ENCODE measurements at regions not wholly inside any gene's neighbourhood (a gene's known extent, or its start where the extent isn't known, plus 50 kb on each side); places are given as distances from the start of the nearest gene placed in this dataset.

DNA sequence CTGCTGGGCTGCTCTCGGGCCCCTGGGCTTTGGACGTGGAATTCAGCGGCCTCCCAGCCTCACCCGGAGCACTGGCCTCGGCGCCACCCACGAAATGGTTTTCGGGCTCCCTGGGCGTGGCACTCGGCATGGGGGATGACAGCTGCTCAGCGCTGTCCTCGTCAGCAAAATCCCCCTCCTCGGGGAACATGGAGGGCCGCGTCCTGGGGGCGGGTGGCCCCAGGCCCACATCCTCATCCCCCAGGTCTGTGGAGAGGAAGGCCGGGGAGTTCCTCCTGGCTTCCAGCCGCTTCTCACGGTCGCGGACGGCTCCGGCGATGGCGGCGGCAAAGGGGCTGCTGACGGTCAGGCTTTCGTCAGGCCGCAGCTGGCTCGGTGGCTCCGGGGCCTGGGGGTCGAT is 88.4 kb downstream of the CTTN start:
- Mint-ChIP-seq H3K4me3 (no peak overlapping the region), H3K27me3 (peaks cover 3% of the 10 kb centered on the region), H3K36me3 (ENCODE audit: low read depth) (no peaks in the 10 kb centered on the region), H3K9me3 (peaks cover 14% of the 10 kb centered on the region), H3K4me1 (ENCODE audit: low read depth) (no peaks in the 10 kb centered on the region), H3K27ac (no peak overlapping the region)
- intact Hi-C loops (cut with micrococcal nuclease) = no loop called here

DNA sequence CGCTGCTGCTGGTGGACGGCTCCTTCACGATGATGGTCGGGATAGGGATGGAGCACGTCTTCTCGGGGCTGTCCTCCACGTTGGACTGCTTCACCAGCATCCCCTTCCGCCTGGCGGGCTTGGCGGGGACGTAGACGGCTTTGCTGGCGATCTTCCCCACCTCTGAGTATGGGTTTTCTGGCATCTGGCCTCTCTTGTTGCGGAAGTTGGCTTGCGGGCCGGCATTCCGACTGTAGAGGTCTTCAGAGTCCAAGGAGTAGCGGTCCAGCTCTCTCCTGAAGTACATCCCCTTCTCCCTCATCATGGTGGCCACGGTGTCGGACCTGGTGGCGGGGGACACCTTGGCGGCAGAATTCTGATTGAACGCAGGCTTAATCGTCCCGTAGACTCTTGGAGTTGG is 88.8 kb downstream of the CTTN start:
- Mint-ChIP-seq H3K36me3 (ENCODE audit: low read depth) (no peaks in the 10 kb centered on the region), H3K4me3 (no peak overlapping the region), H3K9me3 (peaks cover 17% of the 10 kb centered on the region), H3K27ac (no peak overlapping the region), H3K4me1 (ENCODE audit: low read depth) (no peaks in the 10 kb centered on the region), H3K27me3 (no peaks in the 10 kb centered on the region)
- intact Hi-C loops (cut with micrococcal nuclease) = no loop called here

DNA sequence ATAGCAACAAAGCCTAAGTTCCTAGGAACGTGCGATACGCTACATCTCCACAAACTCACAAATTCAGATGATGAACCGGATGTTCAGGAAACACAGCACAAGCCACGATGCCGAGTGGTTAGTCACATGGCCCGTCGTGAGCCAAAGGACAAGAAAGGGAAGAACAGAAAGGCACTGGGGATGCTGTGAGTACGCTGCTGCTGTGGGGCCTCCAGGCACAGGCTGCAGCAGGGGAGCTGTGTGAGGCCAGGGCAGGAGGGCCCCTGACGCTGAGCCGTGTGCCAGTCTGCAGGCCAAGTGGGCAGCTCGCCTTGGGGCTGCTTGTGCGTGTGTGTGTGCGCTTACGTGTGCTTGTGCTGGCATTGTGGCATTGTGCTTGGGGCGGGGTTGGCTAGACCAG is 89.4 kb downstream of the CTTN start:
- Mint-ChIP-seq H3K4me1 (ENCODE audit: low read depth) (no peaks in the 10 kb centered on the region), H3K36me3 (ENCODE audit: low read depth) (no peaks in the 10 kb centered on the region), H3K27me3 (no peaks in the 10 kb centered on the region), H3K27ac (no peak overlapping the region), H3K9me3 (peaks cover 17% of the 10 kb centered on the region), H3K4me3 (no peak overlapping the region)
- intact Hi-C loops (cut with micrococcal nuclease) = no loop called here

DNA sequence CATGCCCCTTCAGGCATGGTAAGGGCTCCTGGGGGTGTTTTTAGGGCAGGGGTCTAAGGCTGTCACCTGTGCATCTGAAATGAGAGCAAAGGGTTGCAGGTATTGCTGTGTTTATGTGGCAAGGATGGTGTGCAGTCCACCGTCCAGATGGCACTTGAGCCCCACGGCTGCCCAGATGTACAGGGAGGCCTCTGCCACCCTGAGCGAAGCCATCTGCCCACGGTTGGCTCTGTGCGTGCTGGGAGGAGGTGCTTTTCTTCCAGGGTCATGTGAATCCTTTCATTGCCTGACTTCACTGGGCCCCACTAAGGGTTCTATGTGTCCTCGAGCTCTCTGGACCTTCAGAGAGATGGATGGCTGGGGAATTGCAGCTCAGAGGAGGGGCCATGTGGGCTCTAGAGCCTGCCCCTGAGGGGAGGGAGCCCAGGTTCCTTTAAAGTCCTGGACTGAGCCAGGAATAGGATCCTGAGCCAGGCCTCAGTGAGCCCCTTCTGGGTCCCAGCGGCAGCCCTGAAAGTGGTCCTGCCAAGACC is 89.9 kb downstream of the CTTN start:
- H3K4me1 Mint-ChIP-seq (ENCODE audit: low read depth) = no peaks in the 10 kb centered on the region
- intact Hi-C loops (cut with micrococcal nuclease) = no loop called here
- H3K36me3 Mint-ChIP-seq (ENCODE audit: low read depth) = no peaks in the 10 kb centered on the region
- peaks cover 17% of the 10 kb centered on the region for H3K9me3 Mint-ChIP-seq
- H3K4me3 Mint-ChIP-seq = no peak overlapping the region
- no peak overlapping the region for H3K27ac Mint-ChIP-seq
- H3K27me3 Mint-ChIP-seq = no peaks in the 10 kb centered on the region

DNA sequence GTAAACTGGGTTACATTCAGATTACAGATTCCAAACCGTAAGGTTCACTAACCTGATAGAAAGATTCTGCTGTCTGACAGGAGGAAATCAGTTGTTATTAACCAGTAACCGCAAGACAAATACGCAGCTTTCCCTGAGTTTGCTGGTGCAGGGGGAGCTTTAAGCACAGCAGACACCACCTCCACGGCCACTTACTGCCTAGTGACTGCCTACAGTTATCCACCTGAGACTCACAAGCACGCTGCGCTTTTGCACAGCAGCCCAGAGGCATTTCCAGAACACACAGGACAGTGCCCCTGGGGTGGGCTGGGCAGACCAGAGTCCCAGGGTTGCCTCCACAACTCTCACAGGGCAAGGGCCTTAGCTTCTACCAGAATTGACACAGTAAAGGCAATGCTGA is 90.9 kb downstream of the CTTN start:
- intact Hi-C loops (cut with micrococcal nuclease) = no loop called here
- Mint-ChIP-seq H3K36me3 (ENCODE audit: low read depth) (no peaks in the 10 kb centered on the region), H3K4me1 (ENCODE audit: low read depth) (no peaks in the 10 kb centered on the region), H3K27me3 (no peaks in the 10 kb centered on the region), H3K9me3 (peaks cover 17% of the 10 kb centered on the region), H3K27ac (no peak overlapping the region), H3K4me3 (no peak overlapping the region)

DNA sequence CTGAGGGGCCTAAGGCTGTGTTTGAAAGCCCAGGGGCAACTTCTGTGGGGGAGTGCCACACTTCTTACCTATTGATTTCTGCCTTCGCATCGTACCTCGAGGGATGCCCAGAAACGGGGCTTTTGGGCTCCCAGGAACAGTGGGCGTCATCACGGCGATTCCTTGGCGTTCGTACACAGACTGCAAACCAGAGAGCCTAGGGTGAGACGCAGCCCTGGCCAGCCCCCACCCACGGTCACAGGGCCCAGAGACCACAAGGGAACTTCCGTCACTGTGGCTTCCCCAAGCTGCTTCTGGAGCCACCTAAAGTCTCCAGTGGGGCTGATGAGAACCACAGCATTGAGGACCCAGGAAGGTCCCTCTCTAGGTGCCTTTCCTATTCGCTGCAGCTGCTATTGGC is 91.9 kb downstream of the CTTN start:
- Mint-ChIP-seq H3K27me3 (no peaks in the 10 kb centered on the region), H3K4me1 (ENCODE audit: low read depth) (no peaks in the 10 kb centered on the region), H3K36me3 (ENCODE audit: low read depth) (no peaks in the 10 kb centered on the region), H3K27ac (no peak overlapping the region), H3K9me3 (peaks cover 17% of the 10 kb centered on the region), H3K4me3 (no peak overlapping the region)
- intact Hi-C loops (cut with micrococcal nuclease) = no loop called here

DNA sequence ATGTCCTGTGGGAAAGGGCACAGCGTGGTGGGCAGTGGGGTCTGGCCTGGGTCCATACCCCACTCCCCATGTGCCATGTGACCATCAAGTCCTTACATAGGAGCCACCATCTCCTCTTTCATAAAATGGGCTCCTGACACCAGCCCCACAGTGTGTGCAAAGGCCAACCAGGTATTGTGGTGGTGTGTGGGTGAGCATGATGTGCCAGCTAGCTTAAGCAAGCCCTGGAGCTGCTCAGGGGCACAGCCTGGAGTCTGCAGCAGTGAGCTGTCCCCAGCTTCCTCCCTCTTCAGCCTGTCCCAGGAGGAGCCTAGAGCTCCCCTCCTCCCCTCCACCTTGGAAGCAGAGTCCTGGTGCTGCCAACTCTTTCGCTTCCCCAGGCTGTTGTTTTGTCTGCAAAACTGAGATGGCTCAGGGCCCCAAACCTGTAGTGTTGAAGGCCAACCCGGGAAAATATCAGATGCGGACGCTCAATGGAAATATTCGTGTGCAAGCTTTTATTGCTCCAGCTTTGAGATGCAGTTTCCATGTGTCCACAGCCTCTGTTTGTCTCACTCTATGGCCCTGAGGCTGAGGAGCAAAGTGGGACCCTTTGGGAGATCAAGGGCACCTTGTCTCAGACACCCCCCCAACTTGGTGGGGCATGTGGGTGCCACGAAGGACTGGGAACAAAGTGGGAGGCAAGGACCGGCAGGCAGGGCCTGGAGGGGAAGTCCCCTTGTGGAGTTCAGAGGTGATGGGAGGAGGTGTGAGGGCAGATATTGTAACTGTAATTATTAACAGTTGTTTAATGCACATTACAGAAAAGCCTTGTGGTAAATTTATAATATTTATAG is 92.6 kb downstream of the CTTN start:
- Mint-ChIP-seq H3K27me3 (no peaks in the 10 kb centered on the region), H3K4me3 (no peak overlapping the region), H3K27ac (no peak overlapping the region), H3K4me1 (ENCODE audit: low read depth) (no peaks in the 10 kb centered on the region), H3K36me3 (ENCODE audit: low read depth) (no peaks in the 10 kb centered on the region), H3K9me3 (peaks cover 17% of the 10 kb centered on the region)
- intact Hi-C loops (cut with micrococcal nuclease) = no loop called here

DNA sequence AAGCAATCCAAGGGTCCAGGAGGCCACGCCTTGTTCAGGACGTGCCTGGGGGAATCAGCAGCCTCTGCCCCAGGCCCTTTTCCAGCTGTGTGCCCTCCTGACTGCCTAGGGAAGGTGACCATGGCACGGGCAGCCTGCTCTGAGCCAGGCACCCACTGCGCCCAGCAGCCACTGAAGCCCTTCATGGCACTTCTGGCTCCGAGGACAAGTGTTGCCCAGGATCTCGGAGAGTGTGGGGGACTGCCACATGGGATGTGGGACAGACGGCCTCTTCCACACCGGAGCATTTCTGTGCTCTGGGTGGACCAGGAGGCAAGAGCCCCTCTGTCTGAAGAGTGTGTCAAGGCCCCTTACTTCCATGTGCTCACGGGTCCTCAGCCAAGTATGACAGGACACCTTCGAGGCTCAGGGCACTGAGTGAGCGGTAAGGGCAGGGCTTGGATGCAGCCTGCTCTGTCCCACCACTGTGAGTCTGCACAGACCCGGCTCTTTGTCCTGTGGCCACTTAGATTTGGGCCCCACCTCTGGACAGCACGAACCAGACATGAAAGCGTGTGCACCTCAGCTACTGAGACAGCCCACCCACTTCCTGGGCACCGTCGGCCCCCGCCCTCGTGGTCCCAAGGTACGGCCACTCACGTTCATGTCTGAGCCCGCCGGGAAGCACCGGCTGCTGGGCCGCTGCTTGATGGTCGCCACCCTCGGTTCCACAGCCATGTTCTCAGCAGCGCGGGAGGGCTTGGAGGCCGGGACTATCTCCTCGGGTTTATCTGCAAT is 93.6 kb downstream of the CTTN start:
- H3K27ac Mint-ChIP-seq = no peak overlapping the region
- H3K27me3 Mint-ChIP-seq = peaks cover 2% of the 10 kb centered on the region
- peaks cover 17% of the 10 kb centered on the region for H3K9me3 Mint-ChIP-seq
- intact Hi-C loops (cut with micrococcal nuclease) = no loop called here
- H3K36me3 Mint-ChIP-seq (ENCODE audit: low read depth) = no peaks in the 10 kb centered on the region
- H3K4me3 Mint-ChIP-seq = no peak overlapping the region
- no peaks in the 10 kb centered on the region for H3K4me1 Mint-ChIP-seq (ENCODE audit: low read depth)

DNA sequence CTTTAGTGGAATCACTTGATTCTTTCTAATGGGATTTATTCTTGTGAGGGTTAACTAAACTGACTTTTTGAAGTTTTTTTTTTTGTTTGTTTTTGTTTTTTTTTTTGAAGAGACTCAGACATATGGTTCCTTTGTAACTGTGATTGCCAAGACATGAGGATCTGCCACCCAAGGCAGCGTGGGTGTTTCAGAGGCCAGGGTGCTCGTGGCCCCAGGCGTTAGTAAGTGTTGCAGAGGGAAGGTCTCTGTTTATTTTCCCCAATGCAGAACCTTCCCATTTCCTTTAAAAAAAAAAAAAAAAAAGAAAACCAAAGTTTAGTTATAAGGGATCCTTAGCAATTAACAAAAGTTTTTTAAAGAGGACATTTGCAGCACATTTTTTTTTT is 94.8 kb downstream of the CTTN start:
- no peaks in the 10 kb centered on the region for H3K36me3 Mint-ChIP-seq (ENCODE audit: low read depth)
- peaks cover 2% of the 10 kb centered on the region for H3K27me3 Mint-ChIP-seq
- intact Hi-C loops (cut with micrococcal nuclease) = no loop called here
- H3K4me3 Mint-ChIP-seq = no peak overlapping the region
- no peaks in the 10 kb centered on the region for H3K4me1 Mint-ChIP-seq (ENCODE audit: low read depth)
- no peak overlapping the region for H3K27ac Mint-ChIP-seq
- H3K9me3 Mint-ChIP-seq = peaks cover 17% of the 10 kb centered on the region

DNA sequence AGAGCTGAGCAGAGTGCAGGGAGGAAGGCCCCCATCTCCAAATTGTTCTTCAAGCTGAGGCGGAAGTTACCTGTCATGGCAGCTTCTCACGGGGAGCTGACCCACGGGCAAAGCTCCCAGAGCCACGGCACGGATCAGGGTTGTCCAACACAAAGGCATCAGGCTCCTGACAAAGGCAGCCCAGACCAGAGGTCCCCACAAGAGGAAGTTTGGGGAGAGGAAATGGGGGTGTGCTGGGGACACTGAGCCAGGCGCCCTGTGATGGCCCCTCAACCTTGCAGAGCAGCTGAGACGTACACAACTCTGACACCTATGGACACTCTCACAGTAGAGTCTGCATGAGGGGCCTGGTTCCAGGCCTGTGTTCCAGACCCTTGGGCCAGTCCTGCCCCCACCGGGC is 95.6 kb downstream of the CTTN start:
- intact Hi-C loops (cut with micrococcal nuclease) = no loop called here
- peaks cover 17% of the 10 kb centered on the region for H3K9me3 Mint-ChIP-seq
- H3K4me3 Mint-ChIP-seq = no peak overlapping the region
- H3K36me3 Mint-ChIP-seq (ENCODE audit: low read depth) = no peaks in the 10 kb centered on the region
- H3K27me3 Mint-ChIP-seq = peaks cover 2% of the 10 kb centered on the region
- H3K4me1 Mint-ChIP-seq (ENCODE audit: low read depth) = no peaks in the 10 kb centered on the region
- H3K27ac Mint-ChIP-seq = no peak overlapping the region

DNA sequence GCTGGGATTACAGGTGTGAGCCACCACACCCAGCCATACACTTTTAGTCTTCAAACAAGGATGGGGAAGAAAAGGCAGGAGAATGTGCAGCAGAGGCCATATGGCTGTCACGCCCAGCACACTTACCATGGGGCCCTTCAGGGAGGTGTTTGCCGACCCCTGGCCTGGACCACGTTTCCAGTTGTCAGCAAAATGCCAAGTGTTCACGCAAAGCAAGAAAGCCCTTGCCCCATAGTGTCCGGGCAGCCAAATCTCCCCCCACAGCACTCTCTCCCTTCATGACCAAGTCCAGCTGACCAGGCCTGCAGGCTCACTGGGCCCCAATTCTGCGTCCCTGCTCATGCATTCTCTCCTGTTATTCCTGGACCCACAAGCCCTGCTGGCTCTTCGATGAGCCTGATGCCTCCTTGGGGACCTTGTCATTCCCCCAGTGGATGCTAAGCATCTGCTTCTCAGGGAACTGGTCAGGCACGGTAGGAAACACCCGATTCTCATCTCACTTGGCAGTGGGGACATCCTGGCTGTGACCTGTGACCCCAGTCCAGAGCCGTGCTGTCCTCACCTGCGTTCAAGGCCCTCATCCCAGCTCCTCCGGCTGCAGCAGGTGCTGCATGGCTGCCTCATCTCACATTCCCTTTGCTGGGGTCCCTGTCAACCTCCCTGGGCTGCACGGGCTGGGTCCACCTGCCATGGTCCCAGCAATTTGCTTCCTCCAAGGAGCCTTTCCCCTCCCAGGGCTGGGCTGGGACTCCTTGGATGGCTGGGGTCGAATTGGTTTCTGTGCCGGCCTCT is 96.4 kb downstream of the CTTN start:
- Mint-ChIP-seq H3K4me3 (no peak overlapping the region), H3K36me3 (ENCODE audit: low read depth) (no peaks in the 10 kb centered on the region), H3K9me3 (peaks cover 17% of the 10 kb centered on the region), H3K27ac (no peak overlapping the region), H3K27me3 (peaks cover 2% of the 10 kb centered on the region), H3K4me1 (ENCODE audit: low read depth) (no peaks in the 10 kb centered on the region)
- intact Hi-C loops (cut with micrococcal nuclease) = no loop called here

DNA sequence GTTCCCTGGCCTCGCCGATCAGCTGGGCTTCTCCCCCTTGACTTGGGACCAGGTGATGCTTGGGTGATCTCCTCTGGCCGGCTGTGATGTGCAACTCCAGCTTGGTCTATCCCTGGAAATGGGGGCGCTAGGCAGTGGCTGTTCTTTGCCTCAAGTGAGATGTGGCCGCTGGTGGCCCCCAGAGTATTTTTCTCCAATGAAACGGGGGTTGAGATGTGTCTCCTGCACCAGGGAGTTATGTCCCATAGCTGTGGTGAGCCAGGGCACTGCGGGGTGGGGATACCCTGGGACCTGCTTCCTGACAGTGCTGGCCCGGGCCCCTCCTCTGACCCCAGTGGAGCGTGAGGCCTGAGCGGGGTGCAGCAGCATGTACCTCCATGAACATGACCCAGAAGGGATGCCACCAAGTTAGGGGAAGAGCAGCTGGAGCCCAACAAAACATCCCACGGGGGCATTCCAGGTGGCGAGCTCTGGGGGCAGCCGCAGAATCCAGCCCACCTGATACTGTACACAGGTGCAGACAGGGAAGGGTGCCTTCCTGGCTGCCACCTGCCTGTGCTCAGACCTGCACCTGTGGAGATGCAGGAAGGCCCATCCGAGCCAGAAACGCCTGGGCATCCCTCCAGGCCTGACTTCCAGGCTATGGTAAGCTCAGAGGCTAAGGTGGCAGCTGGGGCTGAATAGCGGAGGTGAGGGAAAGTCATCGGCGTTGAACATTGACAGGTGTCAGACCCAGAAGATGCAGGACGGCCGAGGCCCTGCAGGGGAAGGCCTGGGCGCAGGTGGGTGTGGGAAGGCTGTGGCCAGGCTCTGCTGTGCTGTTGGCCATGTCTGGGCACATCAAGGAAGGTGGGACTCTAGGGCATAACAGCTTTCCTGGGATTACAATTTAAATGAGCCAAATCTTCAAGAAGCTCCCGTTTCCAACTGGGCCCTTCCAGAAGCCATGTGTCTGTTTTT is 97.3 kb downstream of the CTTN start:
- no peaks in the 10 kb centered on the region for H3K4me1 Mint-ChIP-seq (ENCODE audit: low read depth)
- intact Hi-C loops (cut with micrococcal nuclease) = no loop called here
- H3K4me3 Mint-ChIP-seq = no peak overlapping the region
- H3K27ac Mint-ChIP-seq = no peak overlapping the region
- no peaks in the 10 kb centered on the region for H3K36me3 Mint-ChIP-seq (ENCODE audit: low read depth)
- H3K9me3 Mint-ChIP-seq = peaks cover 14% of the 10 kb centered on the region
- H3K27me3 Mint-ChIP-seq = peaks cover 2% of the 10 kb centered on the region
